GM23248 (cell line): ENCODE measurements at regions not wholly inside any gene's neighbourhood (a gene's known extent, or its start where the extent isn't known, plus 50 kb on each side); places are given as distances from the start of the nearest gene placed in this dataset.

Source experiments
- DNase-seq: peaks from one replicate; pipeline ENCODE4 v3.0.0-alpha.2; 2015
- H2AFZ ChIP-seq: fragments of 200-600 bp; sonication (generic); 2 replicates; pipeline ENCODE4 v1.6.1; 2016; ENCODE audit warnings: antibody characterized with exemption
- H3F3A ChIP-seq: fragments of 200-600 bp; sonication (generic); 2 replicates; pipeline ENCODE4 v1.6.1; 2016; ENCODE audit warnings: mild to moderate bottlenecking, antibody characterized with exemption, mixed run types; ENCODE audit not compliant: insufficient read depth
- H3K27ac ChIP-seq: fragments of 200-600 bp; sonication (generic); 2 replicates; pipeline ENCODE4 v1.5.1; 2016; ENCODE audit warnings: mild to moderate bottlenecking
- H3K27me3 ChIP-seq: fragments of 200-600 bp; sonication (generic); replicated peaks from 2 replicates; pipeline ENCODE4 v1.6.1; 2016; ENCODE audit warnings: mild to moderate bottlenecking; ENCODE audit not compliant: insufficient read depth
- H3K36me3 ChIP-seq: fragments of 200-600 bp; sonication (generic); 2 replicates; pipeline ENCODE4 v1.6.1; 2016; ENCODE audit warnings: low read depth, mild to moderate bottlenecking
- H3K4me1 ChIP-seq: fragments of 200-600 bp; sonication (generic); 2 replicates; pipeline ENCODE4 v1.6.1; 2016; ENCODE audit warnings: mild to moderate bottlenecking; ENCODE audit not compliant: insufficient read depth
- H3K4me2 ChIP-seq: fragments of 200-600 bp; sonication (generic); one replicate; pipeline ENCODE4 v1.6.1; 2016; ENCODE audit warnings: mild to moderate bottlenecking; ENCODE audit not compliant: unreplicated experiment
- H3K4me3 ChIP-seq: fragments of 200-600 bp; sonication (generic); 2 replicates; pipeline ENCODE4 v1.5.1; 2016; ENCODE audit warnings: mild to moderate bottlenecking
- H3K79me2 ChIP-seq: fragments of 200-600 bp; sonication (generic); 2 replicates; pipeline ENCODE4 v1.6.1; 2016; ENCODE audit warnings: mild to moderate bottlenecking; ENCODE audit not compliant: insufficient read depth
- H3K9ac ChIP-seq: fragments of 200-600 bp; sonication (generic); 2 replicates; pipeline ENCODE4 v1.6.1; 2016; ENCODE audit warnings: mild to moderate bottlenecking
- H3K9me2 ChIP-seq: fragments of 200-600 bp; sonication (generic); 2 replicates; pipeline ENCODE4 v1.6.1; 2016; ENCODE audit warnings: mixed run types, mild to moderate bottlenecking, moderate library complexity; ENCODE audit not compliant: insufficient read depth
- H3K9me3 ChIP-seq: fragments of 200-600 bp; sonication (generic); one replicate; pipeline ENCODE4 v1.6.1; 2017; ENCODE audit warnings: low read depth
- H4K20me1 ChIP-seq: fragments of 200-600 bp; sonication (generic); 2 replicates; pipeline ENCODE4 v1.6.0; 2016; ENCODE audit not compliant: insufficient read depth
- EZH2 ChIP-seq: fragments of 200-600 bp; sonication (generic); IDR thresholded peaks from 2 replicates; pipeline ENCODE4 v1.6.1; 2018; ENCODE audit warnings: antibody characterized with exemption, mild to moderate bottlenecking; ENCODE audit not compliant: insufficient read depth, poor library complexity, severe bottlenecking
- EZH2phosphoT487 ChIP-seq: fragments of 200-600 bp; sonication (generic); IDR thresholded peaks from 2 replicates; pipeline ENCODE4 v1.6.1; 2018; ENCODE audit warnings: antibody characterized with exemption, moderate library complexity, mild to moderate bottlenecking, low read depth; ENCODE audit not compliant: insufficient read depth
- WGBS, 2 experiments: methylation state at CpG; one replicate each; pipeline ENCODE4 v1.1.6; 2015 to 2017; ENCODE audit warnings: low lambda C conversion rate in 2 of 2, low coverage in 1 of 2; ENCODE audit errors: missing lambda C conversion rate in 2 of 2; 5-methylcytosine and 5-hydroxymethylcytosine counted together
- in situ Hi-C: fragments of 300-500 bp; cut with MboI; formaldehyde crosslinking; loops from 2 replicates; pipeline ENCODE4 v1.15.0; 2020

DNA sequence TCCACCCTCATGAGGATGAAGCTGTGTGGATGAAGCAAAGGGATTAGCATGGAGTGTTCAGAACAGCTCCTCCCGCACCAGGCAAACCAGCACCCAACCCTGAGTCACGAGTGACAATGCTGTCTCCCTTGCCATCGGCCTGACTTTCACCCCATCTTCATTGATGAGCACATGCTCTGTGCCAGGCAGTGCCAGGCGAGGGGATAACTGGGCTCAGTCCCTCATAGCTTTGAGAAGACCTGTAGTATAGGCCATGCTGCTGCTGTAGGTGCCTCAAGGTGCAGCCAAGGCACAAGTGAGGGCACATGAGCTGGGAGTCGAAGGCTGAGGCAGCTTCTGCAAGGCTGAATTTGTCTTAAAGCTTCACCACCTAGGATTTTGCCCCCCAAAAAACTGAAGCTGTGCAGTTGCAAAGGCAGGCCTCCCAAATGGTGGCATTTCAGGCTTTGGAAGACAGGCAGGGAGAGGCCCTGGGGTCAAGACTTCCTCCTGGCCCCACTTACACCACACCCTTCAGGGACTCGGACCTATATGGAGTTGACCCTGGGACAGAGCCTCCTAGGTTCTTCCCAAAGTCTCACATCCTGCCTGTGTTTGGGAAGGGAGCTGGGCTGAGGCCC is 54.2 kb upstream of the GDF10 start:
- Histone ChIP-seq H3K36me3 (no peaks in the 10 kb centered on the region), H2AFZ (no peak overlapping the region), H3K4me2 (no peak overlapping the region), H3K9me3 (no peaks in the 10 kb centered on the region), H3F3A (no peaks in the 10 kb centered on the region), H3K79me2 (no peaks in the 10 kb centered on the region), H4K20me1 (no peaks in the 10 kb centered on the region), H3K4me3 (no peak overlapping the region), H3K9ac (no peak overlapping the region), H3K9me2 (no peaks in the 10 kb centered on the region), H3K4me1 (no peaks in the 10 kb centered on the region), H3K27ac (no peak overlapping the region), H3K27me3 (peaks cover 4% of the 10 kb centered on the region; the same call in 1 of the 2 replicates)
- DNase-seq, result no peak
- WGBS, 2 experiments, result 42 to 44% methylated on average over 6 of the region's 6 CpGs
- in situ Hi-C loops, result no loop called here
- TF ChIP-seq EZH2phosphoT487 (no peak), EZH2 (no peak)

DNA sequence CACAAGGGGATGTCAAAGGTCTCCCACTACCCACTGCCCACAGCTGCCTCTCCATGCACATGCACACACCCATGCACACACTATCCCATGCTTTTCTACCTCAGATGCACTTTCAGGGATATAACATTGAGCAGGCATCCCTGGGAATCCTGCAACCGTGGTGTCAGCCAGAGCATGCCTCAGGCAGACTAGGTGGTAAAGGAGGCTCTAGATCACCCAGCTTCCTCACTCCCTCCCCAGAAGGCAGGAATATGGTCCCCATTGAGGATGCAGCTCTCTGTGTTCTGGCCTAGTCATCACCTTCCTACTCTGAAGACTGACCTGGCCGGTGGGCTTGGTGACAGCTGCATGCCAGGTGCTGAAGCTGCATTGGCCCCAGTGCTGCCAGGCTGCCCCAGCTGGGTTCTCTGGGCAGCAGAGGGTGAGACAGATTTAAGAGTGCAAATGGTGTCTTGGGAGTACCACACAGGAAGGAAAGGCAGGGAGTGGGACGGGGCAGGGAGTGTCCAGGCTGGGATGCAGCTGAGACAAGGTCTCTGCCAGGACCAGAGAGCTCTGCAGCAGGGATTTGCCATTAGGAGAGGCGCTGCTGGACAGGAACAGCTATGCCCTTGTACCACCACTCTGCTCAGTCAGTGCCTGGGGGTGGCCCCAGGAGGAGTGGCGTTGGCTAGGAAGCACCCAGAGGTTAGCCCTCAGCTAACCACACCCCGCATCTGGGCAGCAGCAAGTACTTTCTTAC is 53.4 kb upstream of the GDF10 start:
- H4K20me1 ChIP-seq, result no peaks in the 10 kb centered on the region
- DNase-seq, result no peak
- no peak overlapping the region for H3K27ac ChIP-seq
- H3K27me3 ChIP-seq, result 0 out of 2 replicates have a peak, but pooled peaks cover 4% of the 10 kb centered on the region
- TF ChIP-seq EZH2phosphoT487, result no peak
- no peak for TF ChIP-seq EZH2
- H3K36me3 ChIP-seq, result no peaks in the 10 kb centered on the region
- H3K9ac ChIP-seq, result no peak overlapping the region
- no peak overlapping the region for H3K4me2 ChIP-seq
- in situ Hi-C loops, result no loop called here
- H3K4me1 ChIP-seq, result no peaks in the 10 kb centered on the region
- H3F3A ChIP-seq, result no peaks in the 10 kb centered on the region
- no peaks in the 10 kb centered on the region for H3K9me2 ChIP-seq
- H3K79me2 ChIP-seq, result no peaks in the 10 kb centered on the region
- H3K9me3 ChIP-seq, result no peaks in the 10 kb centered on the region
- H2AFZ ChIP-seq, result no peak overlapping the region
- 42% methylated on average over 6 of the region's 6 CpGs for WGBS, 2 experiments
- no peak overlapping the region for H3K4me3 ChIP-seq

DNA sequence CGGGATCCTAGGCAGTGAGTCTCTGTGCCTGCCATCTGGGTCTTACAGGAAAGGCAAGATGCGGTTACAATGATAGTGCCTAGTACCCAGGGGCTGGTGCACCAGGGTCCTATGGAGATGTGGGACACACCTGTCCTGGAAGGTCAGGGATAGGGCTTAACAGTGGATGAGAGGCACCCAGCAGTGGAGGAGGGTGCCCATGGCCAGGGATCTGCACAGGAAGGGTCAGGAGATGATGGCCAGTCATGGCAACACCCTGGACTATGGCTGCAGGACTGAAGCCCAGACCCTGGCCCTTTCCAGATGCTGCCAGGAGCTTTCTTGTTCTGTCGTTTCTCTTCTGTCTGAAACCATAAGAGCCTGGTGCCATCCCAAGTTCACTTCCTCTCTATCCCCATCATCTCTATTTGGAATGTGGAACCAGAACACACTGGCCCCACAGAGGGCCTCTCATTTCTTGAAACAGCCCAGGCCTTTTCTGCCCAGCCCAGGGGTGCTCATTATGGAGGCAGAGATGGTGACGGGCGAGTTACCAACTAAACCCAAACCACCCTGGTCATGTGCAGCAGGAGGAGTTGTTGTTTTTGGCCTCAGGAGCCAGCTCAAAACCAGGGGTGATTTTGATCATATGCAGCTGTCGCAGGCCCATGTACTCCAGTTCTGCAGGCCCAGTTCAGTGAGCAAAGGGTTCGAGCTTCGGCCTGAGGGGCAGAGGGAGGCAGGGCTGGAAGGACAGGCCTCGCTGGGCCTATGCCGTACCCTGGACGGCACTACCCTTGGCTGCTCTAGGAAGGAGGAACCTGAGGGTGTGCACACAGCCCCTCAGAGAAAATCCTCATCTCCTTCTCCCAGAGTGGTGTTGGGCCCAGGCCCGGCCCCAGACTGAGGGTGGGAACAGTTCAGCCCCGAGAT is 52.6 kb upstream of the GDF10 start:
- no peak overlapping the region for H3K4me3 ChIP-seq
- no peak overlapping the region for H2AFZ ChIP-seq
- no peaks in the 10 kb centered on the region for H3K36me3 ChIP-seq
- no peaks in the 10 kb centered on the region for H3F3A ChIP-seq
- H3K9me3 ChIP-seq, result no peaks in the 10 kb centered on the region
- no peak for TF ChIP-seq EZH2
- no peak for TF ChIP-seq EZH2phosphoT487
- H3K9me2 ChIP-seq, result no peaks in the 10 kb centered on the region
- H3K27me3 ChIP-seq, result 0 out of 2 replicates have a peak, but pooled peaks cover 4% of the 10 kb centered on the region
- no peaks in the 10 kb centered on the region for H4K20me1 ChIP-seq
- no peak for DNase-seq
- in situ Hi-C loops, result no loop called here
- H3K27ac ChIP-seq, result no peak overlapping the region
- H3K9ac ChIP-seq, result no peak overlapping the region
- no peaks in the 10 kb centered on the region for H3K79me2 ChIP-seq
- H3K4me2 ChIP-seq, result no peak overlapping the region
- no peaks in the 10 kb centered on the region for H3K4me1 ChIP-seq
- 46 to 53% methylated on average over 13 of the region's 13 CpGs for WGBS, 2 experiments

GRCh38 chr10:47248386-47249090 is 51.5 kb upstream of the GDF10 start:
- Histone ChIP-seq H3K9me3 (no peaks in the 10 kb centered on the region), H2AFZ (no peak overlapping the region), H3K36me3 (no peaks in the 10 kb centered on the region), H3K9me2 (no peaks in the 10 kb centered on the region), H3K79me2 (no peaks in the 10 kb centered on the region), H3K27me3 (no peaks in the 10 kb centered on the region), H3F3A (no peaks in the 10 kb centered on the region), H3K27ac (no peak overlapping the region), H3K9ac (no peak overlapping the region), H4K20me1 (no peaks in the 10 kb centered on the region), H3K4me1 (no peaks in the 10 kb centered on the region), H3K4me2 (no peak overlapping the region), H3K4me3 (no peak overlapping the region)
- TF ChIP-seq EZH2, result no peak
- TF ChIP-seq EZH2phosphoT487, result no peak
- WGBS, 2 experiments, result 52 to 58% methylated on average over 8 of the region's 8 CpGs
- in situ Hi-C loops, result no loop called here
- no peak for DNase-seq
